Natural killer cell (primary cell): ENCODE measurements at regions not wholly inside any gene's neighbourhood (a gene's known extent, or its start where the extent isn't known, plus 50 kb on each side); places are given as distances from the start of the nearest gene placed in this dataset.
A peak's percentile ranks its signal among the peaks of the same experiment; 100 is the strongest.

Experiments used
- ATAC-seq, 3 donors: fragments of 150-1000 bp in 2 of 3; fragments of 200-7000 bp in 1 of 3; cut with Tn5 transposase; 1 replicate in 1 of 3; 2 replicates in 2 of 3; pipeline ENCODE4 v1.10.0; 2021; ENCODE audit warnings: mild to moderate bottlenecking in 2 of 3, moderate library complexity in 2 of 3
- DNase-seq, 2 donors: peaks; one replicate each; pipeline versions ENCODE4 v3.0.0 to v3.0.0-alpha.2; 2013 to 2021; ENCODE audit warnings: mixed read lengths in 1 of 2
- H3K27ac ChIP-seq: one replicate; pipeline ENCODE4 v1.5.1; 2013; ENCODE audit warnings: mild to moderate bottlenecking, low read length
- H3K27me3 ChIP-seq: one replicate; pipeline ENCODE4 v1.6.1; 2013; ENCODE audit warnings: low read length; ENCODE audit not compliant: control insufficient read depth, insufficient read depth
- H3K36me3 ChIP-seq: one replicate; pipeline ENCODE4 v1.6.1; 2013; ENCODE audit warnings: low read length; ENCODE audit not compliant: control insufficient read depth, insufficient read depth
- H3K4me1 ChIP-seq: one replicate; pipeline ENCODE4 v1.6.1; 2013; ENCODE audit warnings: low read length; ENCODE audit not compliant: control insufficient read depth, insufficient read depth
- H3K4me3 ChIP-seq: one replicate; pipeline ENCODE4 v1.5.1; 2013; ENCODE audit warnings: low read length
- H3K9me3 ChIP-seq: one replicate; pipeline ENCODE4 v1.6.1; 2013; ENCODE audit warnings: low read length; ENCODE audit not compliant: control insufficient read depth, insufficient read depth
- H3K27ac Mint-ChIP-seq, 2 donors: one replicate each; pipeline ENCODE4 v1.8.0; 2022; ENCODE audit warnings: mild to moderate bottlenecking in 2 of 2, mixed read lengths in 2 of 2, moderate library complexity in 1 of 2
- H3K27me3 Mint-ChIP-seq, 2 donors: one replicate each; pipeline ENCODE4 v1.8.0; 2022; ENCODE audit warnings: low read depth in 2 of 2, mixed read lengths in 2 of 2
- H3K36me3 Mint-ChIP-seq: one replicate; pipeline ENCODE4 v1.8.0; 2022; ENCODE audit warnings: mixed read lengths
- H3K4me1 Mint-ChIP-seq, 2 donors: one replicate each; pipeline ENCODE4 v1.8.0; 2022; ENCODE audit warnings: mixed read lengths in 2 of 2
- H3K4me3 Mint-ChIP-seq: one replicate; pipeline ENCODE4 v1.8.0; 2022; ENCODE audit warnings: mild to moderate bottlenecking, moderate library complexity, mixed read lengths
- H3K9me3 Mint-ChIP-seq, 2 donors: one replicate each; pipeline ENCODE4 v1.8.0; 2022; ENCODE audit warnings: mixed read lengths in 2 of 2
- WGBS: methylation state at CpG from one replicate; pipeline ENCODE4 v1.1.7; 2013; ENCODE audit warnings: missing lambda C conversion rate; ENCODE audit not compliant: insufficient coverage; 5-methylcytosine and 5-hydroxymethylcytosine counted together
- intact Hi-C: fragments of 100-400 bp; cut with micrococcal nuclease; formaldehyde crosslinking; loops from one replicate; pipeline ENCODE4 v1.14.2; 2022
- TF ChIP-seq, protein P1 (sequence below): fragments of 200-600 bp; IDR thresholded peaks from one replicate; pipeline ENCODE4 v1.8.0; 2022; ENCODE audit warnings: antibody characterized with exemption

DNA sequence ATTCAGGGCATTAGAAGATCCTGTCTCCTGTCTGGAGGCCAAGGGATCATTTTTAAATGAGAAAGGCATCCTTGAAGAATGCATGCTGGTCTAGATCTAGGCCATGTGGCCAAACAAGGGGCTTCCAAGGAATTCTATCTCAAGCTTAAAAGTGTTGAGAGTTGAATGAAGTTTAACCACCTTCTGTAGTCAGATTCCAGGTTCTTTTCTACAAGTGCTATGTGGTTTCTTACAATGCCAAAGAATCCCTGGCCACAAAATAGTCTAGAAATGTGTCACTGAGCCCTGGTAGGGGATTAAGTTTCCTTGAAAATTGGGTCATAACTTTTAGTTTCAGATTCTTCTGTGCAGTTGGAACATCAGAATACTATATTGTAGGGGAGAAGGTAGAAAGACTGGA is 640.7 kb upstream of the ACVR2A start:
- Histone ChIP-seq H3K4me3 (no peak overlapping the region), H3K27me3 (no peaks in the 10 kb centered on the region), H3K9me3 (peaks cover 7% of the 10 kb centered on the region), H3K27ac (no peak overlapping the region), H3K4me1 (no peaks in the 10 kb centered on the region), H3K36me3 (no peaks in the 10 kb centered on the region)
- Mint-ChIP-seq H3K4me3 (no peak overlapping the region), H3K4me1 (no peaks in the 10 kb centered on the region), H3K27me3 (peaks cover 0 to 9% of the 10 kb centered on the region in 2 donors), H3K36me3 (no peaks in the 10 kb centered on the region), H3K27ac (no peak overlapping the region), H3K9me3 (peaks cover 0 to 5% of the 10 kb centered on the region in 2 donors)
- intact Hi-C loops, result no loop called here
- TF ChIP-seq, protein P1, sequence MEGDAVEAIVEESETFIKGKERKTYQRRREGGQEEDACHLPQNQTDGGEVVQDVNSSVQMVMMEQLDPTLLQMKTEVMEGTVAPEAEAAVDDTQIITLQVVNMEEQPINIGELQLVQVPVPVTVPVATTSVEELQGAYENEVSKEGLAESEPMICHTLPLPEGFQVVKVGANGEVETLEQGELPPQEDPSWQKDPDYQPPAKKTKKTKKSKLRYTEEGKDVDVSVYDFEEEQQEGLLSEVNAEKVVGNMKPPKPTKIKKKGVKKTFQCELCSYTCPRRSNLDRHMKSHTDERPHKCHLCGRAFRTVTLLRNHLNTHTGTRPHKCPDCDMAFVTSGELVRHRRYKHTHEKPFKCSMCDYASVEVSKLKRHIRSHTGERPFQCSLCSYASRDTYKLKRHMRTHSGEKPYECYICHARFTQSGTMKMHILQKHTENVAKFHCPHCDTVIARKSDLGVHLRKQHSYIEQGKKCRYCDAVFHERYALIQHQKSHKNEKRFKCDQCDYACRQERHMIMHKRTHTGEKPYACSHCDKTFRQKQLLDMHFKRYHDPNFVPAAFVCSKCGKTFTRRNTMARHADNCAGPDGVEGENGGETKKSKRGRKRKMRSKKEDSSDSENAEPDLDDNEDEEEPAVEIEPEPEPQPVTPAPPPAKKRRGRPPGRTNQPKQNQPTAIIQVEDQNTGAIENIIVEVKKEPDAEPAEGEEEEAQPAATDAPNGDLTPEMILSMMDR, result no peak
- no peak for ATAC-seq
- DNase-seq, result no peak

DNA sequence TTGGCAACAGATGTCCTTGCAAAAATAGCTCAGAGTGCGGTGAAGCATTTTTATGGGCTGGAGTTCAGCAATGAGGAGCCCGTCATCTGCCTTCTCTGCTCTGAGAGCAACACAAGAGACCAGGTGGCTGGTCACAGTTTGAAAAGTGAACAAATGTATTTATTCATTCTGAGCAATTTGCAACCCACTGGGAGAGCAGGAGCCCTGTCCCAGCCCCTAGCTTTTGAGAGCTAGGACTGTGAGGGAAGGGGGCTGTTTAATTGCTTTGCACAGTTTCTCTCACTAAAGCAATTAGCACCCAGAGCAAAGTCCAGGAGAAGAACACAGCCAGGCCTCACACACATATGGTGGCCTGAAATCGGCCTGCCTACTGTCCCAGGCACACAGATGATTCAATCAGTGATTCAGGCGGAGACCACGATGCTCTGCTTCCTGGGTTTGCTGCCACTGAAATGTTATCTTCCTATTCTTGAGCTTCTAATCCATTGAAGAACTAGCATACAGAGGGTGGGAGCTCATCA is 646.1 kb upstream of the ACVR2A start:
- DNase-seq (no peak), ATAC-seq (no peak)
- H3K27ac Mint-ChIP-seq, result no peak overlapping the region
- peaks cover 0 to 9% of the 10 kb centered on the region in 2 donors for H3K27me3 Mint-ChIP-seq
- H3K4me1 Mint-ChIP-seq, result no peaks in the 10 kb centered on the region
- no peaks in the 10 kb centered on the region for H3K9me3 ChIP-seq
- H3K4me3 Mint-ChIP-seq, result no peak overlapping the region
- TF ChIP-seq, protein P1, result no peak
- no peaks in the 10 kb centered on the region for H3K36me3 ChIP-seq
- no peak overlapping the region for H3K4me3 ChIP-seq
- no peaks in the 10 kb centered on the region for H3K4me1 ChIP-seq
- peaks cover 0 to 3% of the 10 kb centered on the region in 2 donors for H3K9me3 Mint-ChIP-seq
- intact Hi-C loops, result no loop called here
- no peaks in the 10 kb centered on the region for H3K36me3 Mint-ChIP-seq
- H3K27me3 ChIP-seq, result no peaks in the 10 kb centered on the region
- no peak overlapping the region for H3K27ac ChIP-seq
- WGBS, result 77% methylated on average over 5 of the region's 5 CpGs

DNA sequence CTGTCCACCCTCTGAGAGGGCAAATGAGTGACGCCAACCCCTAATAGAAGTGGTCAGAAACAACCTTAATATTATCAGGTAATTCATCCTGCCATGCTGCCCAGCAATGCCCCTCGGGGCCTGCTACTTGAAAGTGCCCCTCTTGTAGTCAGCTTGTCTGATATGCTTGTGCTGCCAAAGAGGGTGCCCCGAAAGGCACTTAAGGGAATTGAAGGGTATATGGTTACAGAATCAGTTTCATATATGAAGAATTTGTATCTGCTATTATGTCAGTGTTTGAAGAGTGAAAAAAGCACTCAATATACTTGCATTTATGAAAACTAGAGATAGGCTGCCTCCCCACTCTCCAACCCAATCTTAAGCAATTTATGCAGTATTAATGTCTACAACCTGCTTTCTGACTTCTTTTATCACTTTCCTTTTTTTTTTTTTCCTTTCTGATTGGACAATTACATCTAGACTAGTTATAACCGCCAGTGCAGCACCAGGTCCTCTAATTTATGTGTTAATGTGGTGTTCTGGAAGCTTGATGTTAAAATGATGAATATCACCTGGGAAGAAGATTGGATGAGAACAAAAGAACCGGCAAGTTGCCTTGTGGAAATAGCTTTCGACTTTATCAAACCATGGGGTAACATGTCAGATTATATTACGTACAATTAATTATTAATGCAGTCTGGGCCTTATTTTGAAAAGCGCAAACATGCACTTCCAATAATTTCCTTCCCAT is 646.9 kb upstream of the ACVR2A start:
- H3K4me1 Mint-ChIP-seq, result no peaks in the 10 kb centered on the region
- no peaks in the 10 kb centered on the region for H3K36me3 ChIP-seq
- 89% methylated on average over 8 of the region's 8 CpGs for WGBS
- no peaks in the 10 kb centered on the region for H3K9me3 ChIP-seq
- H3K9me3 Mint-ChIP-seq, result peaks cover 0 to 3% of the 10 kb centered on the region in 2 donors
- intact Hi-C loops, result no loop called here
- H3K4me3 ChIP-seq, result no peak overlapping the region
- H3K27me3 ChIP-seq, result no peaks in the 10 kb centered on the region
- H3K27ac Mint-ChIP-seq, result no peak overlapping the region
- no peaks in the 10 kb centered on the region for H3K4me1 ChIP-seq
- no peaks in the 10 kb centered on the region for H3K36me3 Mint-ChIP-seq
- peaks cover 0 to 9% of the 10 kb centered on the region in 2 donors for H3K27me3 Mint-ChIP-seq
- TF ChIP-seq, protein P1, result no peak
- H3K4me3 Mint-ChIP-seq, result no peak overlapping the region
- H3K27ac ChIP-seq, result no peak overlapping the region
- DNase-seq, result no peak
- ATAC-seq, result no peak

- intact Hi-C loops, result no loop called here
- H3K4me1 ChIP-seq, result no peaks in the 10 kb centered on the region
- no peak overlapping the region for H3K27ac Mint-ChIP-seq
- peaks cover 6 to 12% of the 10 kb centered on the region in 2 donors for H3K9me3 Mint-ChIP-seq
- no peaks in the 10 kb centered on the region for H3K36me3 ChIP-seq
- H3K9me3 ChIP-seq, result no peaks in the 10 kb centered on the region
- H3K36me3 Mint-ChIP-seq, result peaks cover 16% of the 10 kb centered on the region
- no peak overlapping the region for H3K27ac ChIP-seq
- WGBS, result 73% methylated on average over 4 of the region's 4 CpGs
- H3K27me3 ChIP-seq, result no peaks in the 10 kb centered on the region
- ATAC-seq (peak in 2 of 3 donors; percentile 45 to 58), DNase-seq (peak in 1 of 2 donors; percentile 71)
- H3K4me3 Mint-ChIP-seq, result no peak overlapping the region
- no peak overlapping the region for H3K4me3 ChIP-seq
- peaks cover 3 to 5% of the 10 kb centered on the region in 2 donors for H3K27me3 Mint-ChIP-seq
- TF ChIP-seq, protein P1, result no peak
- H3K4me1 Mint-ChIP-seq, result peaks cover 0 to 10% of the 10 kb centered on the region in 2 donors
These were observed 662.6 kb upstream of the ACVR2A start for GRCh38 chr2:147182260-147182659.
